ENCODE measurements at regions not wholly inside any gene's neighbourhood (a gene's known extent, or its start where the extent isn't known, plus 50 kb on each side); places are given as distances from the start of the nearest gene placed in this dataset.

DNA sequence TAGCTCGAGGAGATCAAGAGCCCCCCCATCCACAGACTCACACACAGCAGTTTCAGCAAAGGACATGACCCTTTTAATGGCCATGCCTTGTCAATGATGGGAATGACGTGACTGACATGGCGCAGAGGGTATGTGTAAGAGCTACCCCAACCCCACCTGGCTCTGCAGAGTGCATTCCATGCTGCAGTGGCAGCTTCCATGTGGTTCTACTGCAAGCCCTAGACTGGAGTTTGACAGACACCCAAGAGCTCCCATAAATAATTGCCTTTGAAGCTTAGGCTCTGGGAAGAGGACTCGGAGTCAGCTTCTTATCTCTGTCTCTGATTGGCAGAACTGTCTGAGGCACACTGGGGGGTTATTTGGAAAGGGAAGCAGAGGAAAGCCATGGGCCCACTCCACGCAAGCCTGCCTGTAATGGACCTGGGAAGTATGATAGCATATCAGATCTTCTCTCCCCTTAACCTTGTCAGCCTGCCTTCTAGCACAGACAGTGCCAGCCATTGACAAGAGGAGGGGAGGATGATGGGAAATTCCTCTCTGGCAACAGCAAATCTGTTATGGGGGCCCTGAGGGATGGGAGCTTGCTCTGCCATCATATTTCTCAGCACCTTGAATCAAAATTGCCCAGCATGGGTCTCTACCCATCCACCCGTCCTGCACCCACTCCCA lies 478.5 kb upstream of the PODXL start:
- DNase-seq (ENCODE audit: insufficient read length, low spot score) (no peak), FAIRE-seq (no peak)
- TF ChIP-seq, protein P1, sequence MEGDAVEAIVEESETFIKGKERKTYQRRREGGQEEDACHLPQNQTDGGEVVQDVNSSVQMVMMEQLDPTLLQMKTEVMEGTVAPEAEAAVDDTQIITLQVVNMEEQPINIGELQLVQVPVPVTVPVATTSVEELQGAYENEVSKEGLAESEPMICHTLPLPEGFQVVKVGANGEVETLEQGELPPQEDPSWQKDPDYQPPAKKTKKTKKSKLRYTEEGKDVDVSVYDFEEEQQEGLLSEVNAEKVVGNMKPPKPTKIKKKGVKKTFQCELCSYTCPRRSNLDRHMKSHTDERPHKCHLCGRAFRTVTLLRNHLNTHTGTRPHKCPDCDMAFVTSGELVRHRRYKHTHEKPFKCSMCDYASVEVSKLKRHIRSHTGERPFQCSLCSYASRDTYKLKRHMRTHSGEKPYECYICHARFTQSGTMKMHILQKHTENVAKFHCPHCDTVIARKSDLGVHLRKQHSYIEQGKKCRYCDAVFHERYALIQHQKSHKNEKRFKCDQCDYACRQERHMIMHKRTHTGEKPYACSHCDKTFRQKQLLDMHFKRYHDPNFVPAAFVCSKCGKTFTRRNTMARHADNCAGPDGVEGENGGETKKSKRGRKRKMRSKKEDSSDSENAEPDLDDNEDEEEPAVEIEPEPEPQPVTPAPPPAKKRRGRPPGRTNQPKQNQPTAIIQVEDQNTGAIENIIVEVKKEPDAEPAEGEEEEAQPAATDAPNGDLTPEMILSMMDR (IDR thresholded peaks at IDR 0.05; ENCODE audit: insufficient read depth, missing control alignments), result no peak

DNA sequence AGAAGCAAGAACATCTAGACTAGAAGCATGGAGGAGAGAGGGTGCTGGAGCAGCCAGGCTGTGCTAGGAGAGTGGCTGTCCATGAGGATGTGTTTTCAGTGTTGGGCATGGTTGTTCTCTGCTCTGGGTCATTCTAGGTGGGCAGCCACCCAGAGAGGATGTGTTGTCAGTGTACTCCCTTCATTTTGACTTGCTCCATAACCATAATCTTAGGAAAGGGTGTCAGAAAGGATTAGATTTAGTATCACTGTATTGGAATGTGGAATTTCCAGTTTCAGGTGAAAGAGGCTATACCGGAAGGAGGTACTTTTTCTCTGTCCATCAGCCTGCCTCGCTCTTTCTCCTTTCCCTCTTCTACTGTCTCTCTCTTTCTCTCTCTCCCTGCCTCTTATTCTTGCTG lies 474.5 kb upstream of the PODXL start:
- TF ChIP-seq, protein P1 (IDR thresholded peaks at IDR 0.05; ENCODE audit: insufficient read depth, missing control alignments), result no peak
- FAIRE-seq (no peak), DNase-seq (ENCODE audit: insufficient read length, low spot score) (no peak)

DNA sequence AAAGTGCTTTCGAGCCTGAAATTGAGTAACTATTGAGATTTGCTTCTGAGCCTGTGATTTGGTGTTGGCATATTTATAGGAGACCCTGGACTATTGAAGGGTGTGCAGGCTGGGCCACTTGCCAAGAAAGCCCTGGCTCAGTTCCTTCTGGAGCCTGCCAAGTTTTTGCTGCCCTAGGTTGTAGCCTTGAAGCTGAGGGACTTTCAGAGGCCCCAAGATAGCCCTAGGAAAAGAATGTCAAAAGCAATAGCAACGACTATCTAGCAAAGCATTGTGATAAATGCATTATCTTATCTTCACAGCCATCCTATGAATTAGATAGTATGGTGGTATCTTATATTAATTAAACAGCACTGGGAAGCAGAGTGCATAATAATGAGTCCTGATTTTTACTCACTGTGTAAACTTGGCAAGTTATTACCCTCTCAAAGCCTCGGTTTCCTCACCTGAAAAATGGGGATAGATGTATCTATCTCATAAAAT lies 473.7 kb upstream of the PODXL start:
- TF ChIP-seq, protein P1 (IDR thresholded peaks at IDR 0.05; ENCODE audit: insufficient read depth, missing control alignments), result no peak
- DNase-seq (ENCODE audit: insufficient read length, low spot score), result no peak
- no peak for FAIRE-seq

DNA sequence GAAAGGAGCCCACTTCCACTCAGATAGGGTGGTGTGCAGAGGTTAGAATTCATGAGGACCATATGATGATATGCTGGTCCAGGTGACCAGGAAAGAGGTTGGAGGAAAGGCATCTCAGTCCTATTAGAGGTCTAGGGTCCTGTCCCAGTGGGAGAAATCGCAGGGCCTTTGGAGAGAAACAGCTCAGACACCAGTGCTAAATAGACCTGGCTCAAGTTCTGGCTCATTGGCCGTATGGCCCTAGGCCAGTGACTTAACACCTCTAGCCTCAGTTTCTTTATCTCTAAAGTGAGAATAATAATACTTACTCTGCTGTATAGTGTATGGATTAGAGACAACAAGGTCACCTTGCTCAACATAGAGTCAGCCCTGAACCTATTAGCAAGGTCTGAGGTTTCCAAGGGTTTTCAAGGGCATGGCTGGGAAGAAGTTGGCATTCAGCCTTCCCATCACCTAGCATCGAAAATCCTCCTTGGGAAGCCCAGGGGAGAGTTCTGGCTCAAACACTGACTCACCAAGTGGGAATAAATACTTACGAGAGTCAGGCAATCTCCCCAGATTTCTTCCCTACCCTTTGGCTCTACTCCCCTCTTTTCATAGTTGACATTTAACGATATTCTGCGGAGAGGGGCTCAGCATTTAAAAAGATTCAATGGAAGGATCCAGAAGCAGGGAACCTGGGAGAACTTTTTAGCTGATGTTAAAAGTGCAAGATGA lies 473.1 kb upstream of the PODXL start:
- FAIRE-seq (no peak), DNase-seq (ENCODE audit: insufficient read length, low spot score) (no peak)

DNA sequence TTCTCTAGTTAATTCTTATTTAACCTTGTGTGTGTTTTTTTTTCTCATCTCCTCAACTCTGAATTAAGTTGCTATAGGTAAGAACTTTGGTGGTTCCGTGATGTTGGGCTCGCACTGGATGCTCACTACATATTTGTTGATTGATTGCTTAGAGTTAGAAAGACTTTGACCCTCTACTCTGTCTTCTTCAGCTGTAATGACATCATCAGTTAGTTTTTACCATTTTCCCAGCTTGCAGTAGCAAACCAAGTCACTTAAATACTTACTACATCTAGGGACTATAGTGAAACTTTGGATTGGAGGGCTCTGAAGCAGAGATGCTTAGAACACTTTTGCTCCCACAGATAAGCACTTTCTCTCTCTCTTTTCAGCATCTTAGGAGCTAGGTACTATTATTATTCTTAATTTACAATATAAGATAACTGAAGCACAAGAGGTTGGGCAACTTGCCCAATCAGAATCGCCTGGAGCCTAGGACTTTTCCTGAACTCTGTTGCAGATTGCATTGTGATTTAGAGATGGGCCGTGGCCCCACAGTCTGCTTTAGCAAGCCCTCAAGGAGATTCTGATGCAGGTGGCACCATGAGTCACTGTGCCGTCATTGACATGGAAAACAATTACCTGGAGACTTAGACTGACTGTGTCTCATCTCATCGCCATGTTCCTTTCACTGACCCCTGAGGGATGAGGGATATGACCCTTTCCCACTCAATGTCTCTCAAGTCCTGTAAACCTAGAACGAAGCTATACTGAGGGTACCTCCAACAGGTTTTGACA lies 471.9 kb upstream of the PODXL start:
- DNase-seq (ENCODE audit: insufficient read length, low spot score), result no peak
- FAIRE-seq, result no peak
- TF ChIP-seq, protein P1 (IDR thresholded peaks at IDR 0.05; ENCODE audit: insufficient read depth, missing control alignments), result no peak

More for the DNA sequence above, 473.1 kb upstream of the PODXL start:
- TF ChIP-seq, protein P1 (IDR thresholded peaks at IDR 0.05; ENCODE audit: insufficient read depth, missing control alignments), result no peak

DNA sequence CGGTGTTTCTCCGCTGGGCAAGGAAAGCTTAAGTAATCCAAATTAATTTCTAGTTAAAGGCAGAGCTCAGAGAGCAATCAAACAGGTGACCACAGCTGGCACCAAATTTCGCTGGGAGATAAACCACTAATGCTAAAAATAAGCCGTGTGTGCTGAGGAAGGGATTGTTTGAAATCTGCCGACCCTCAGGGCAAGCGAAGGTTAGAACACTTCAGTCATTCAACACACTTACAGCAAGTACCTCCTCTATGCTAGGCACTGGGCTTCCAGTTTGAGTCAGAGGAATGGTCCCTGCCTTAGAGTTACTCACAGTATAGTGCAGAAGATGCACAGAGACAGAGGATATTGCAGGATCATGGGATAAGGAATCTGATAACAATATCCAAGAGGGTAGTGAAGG lies 467.9 kb upstream of the PODXL start:
- DNase-seq (ENCODE audit: insufficient read length, low spot score), result no peak
- TF ChIP-seq, protein P1 (IDR thresholded peaks at IDR 0.05; ENCODE audit: insufficient read depth, missing control alignments), result no peak
- peak; percentile 48 for FAIRE-seq
